AG10803 (cell line): ENCODE measurements at regions not wholly inside any gene's neighbourhood (a gene's known extent, or its start where the extent isn't known, plus 50 kb on each side); places are given as distances from the start of the nearest gene placed in this dataset.
A peak's percentile ranks its signal among the peaks of the same experiment; 100 is the strongest.
"Not testable (repeated sequence)": the region's sequence is repeated elsewhere in the genome, so short reads cannot be mapped to it uniquely, and the experiment has no call there.

Source experiments
- DNase-seq: peaks from one replicate; pipeline ENCODE4 v3.0.0; 2010; ENCODE audit warnings: low read depth
- H3K4me3 ChIP-seq: 2 replicates; pipeline ENCODE4 v1.5.1; 2011; ENCODE audit warnings: mild to moderate bottlenecking, low read length, control low read depth
- TF ChIP-seq, protein P1 (sequence below): conservative IDR thresholded peaks from 2 replicates; pipeline ENCODE4 v1.5.1; 2011; ENCODE audit warnings: mild to moderate bottlenecking, low read length, control low read depth, inconsistent platforms

DNA sequence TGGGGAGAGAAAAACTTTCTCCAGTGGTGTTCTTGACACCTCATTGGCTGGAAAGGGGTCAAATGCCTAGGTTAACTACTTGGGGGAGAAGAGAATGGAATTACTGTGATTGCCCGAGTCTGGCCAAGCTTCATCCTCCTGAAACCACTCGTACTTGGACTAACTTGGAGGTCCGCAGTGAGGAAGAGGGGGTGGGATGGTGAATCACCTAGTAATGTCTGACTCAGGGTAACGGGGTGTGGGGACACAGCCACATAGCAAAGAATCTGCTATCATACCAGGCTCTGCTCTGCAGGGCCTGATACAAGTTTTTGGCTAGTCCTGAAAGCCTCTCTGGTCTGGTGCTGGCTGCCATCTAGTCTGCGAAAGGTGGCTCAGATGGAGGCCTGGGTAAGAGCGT lies 190.9 kb downstream of the RPS24 start:
- H3K4me3 ChIP-seq: no peak overlapping the region
- DNase-seq: peak; percentile 76
- TF ChIP-seq, protein P1, sequence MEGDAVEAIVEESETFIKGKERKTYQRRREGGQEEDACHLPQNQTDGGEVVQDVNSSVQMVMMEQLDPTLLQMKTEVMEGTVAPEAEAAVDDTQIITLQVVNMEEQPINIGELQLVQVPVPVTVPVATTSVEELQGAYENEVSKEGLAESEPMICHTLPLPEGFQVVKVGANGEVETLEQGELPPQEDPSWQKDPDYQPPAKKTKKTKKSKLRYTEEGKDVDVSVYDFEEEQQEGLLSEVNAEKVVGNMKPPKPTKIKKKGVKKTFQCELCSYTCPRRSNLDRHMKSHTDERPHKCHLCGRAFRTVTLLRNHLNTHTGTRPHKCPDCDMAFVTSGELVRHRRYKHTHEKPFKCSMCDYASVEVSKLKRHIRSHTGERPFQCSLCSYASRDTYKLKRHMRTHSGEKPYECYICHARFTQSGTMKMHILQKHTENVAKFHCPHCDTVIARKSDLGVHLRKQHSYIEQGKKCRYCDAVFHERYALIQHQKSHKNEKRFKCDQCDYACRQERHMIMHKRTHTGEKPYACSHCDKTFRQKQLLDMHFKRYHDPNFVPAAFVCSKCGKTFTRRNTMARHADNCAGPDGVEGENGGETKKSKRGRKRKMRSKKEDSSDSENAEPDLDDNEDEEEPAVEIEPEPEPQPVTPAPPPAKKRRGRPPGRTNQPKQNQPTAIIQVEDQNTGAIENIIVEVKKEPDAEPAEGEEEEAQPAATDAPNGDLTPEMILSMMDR: no peak

DNA sequence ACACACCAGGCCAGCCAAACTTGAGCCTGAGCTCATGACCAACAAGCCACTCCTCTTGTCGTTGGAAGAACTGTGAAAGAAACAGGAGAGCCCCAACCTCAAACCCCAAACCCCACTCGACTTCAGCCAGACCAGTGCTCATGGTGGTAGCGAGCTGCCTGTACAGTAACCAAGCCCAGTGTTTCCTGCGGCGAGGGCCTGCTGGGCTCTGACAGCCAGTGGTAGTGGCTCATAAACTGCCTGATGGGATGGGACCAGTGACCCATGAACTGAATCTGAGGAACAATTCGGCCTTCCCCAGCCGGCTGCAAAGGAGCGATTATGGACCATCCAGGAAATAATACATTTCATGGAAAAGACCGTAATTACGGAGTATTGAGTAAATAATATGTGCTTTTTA lies 191.9 kb downstream of the RPS24 start:
- TF ChIP-seq, protein P1: no peak
- H3K4me3 ChIP-seq: no peak overlapping the region
- no peak for DNase-seq

DNA sequence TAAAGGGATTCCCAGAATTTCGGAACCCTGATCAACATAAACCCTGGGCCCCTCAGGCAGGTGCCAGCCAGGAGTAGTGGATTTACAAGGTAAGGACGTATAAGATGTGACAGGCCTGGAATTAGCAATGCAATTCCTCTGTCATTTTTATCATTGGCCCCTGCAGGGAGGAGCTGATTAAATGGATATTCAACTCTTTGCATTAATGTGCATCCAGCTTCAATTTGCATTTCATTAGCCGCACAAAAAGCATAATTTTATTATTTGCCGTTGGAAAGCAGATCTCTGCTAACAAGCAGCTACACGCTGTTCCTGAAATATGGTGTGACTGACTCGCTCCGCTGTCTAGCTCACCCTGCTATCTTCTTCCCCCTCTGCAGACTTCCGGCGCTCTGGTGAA lies 195.8 kb downstream of the RPS24 start:
- no peak for DNase-seq
- no peak overlapping the region for H3K4me3 ChIP-seq
- TF ChIP-seq, protein P1: no peak

DNA sequence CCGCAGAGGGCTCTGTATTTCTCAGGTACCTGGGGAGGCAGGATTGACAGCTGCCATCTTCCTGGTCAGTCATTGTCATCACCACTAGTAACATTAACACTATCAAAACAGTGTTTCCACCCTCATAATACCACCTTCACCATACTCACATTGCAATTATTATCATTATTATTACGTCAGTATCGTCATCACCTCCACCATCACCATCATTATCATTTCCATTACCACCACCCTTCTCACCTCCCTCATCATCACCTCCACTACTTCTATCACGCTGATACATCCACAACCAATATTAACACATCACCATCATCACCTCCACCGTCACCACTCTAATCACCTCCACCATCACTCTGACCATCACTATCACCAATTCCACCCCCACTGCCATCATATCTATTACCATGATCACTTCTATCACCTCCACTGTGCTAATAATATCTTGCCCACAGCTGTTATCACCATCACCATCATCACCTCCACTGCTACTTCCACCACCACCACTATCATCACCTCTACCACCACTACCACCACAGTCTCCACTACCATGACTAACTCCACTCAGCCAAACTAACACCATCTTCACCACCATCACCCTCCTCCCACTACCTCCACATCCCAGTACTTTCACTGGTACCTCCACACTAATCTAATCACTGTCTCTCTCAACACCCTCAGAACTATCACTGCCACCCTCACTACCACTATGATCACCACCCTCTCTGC lies 196.4 kb downstream of the RPS24 start:
- no peak overlapping the region for H3K4me3 ChIP-seq
- DNase-seq: no peak
- TF ChIP-seq, protein P1: no peak

DNA sequence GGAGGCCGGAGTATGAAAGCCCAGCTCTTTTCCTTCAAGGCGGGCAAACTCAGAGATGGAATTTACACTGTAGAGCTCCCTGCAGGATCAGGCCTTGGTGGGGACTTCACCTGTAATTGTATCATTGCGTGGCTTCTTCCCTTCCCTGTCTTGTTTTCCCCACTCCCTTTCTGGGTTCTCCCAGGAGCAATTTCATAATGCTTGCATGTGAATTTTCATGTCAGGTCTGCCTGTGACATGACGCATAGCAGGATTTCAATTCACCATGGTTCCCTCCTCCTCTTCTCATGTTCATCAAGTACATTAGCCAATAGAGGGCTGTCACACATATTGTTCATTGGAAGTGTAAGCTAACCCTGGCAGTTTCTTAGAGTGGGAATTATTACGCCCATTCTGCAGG lies 197.7 kb downstream of the RPS24 start:
- TF ChIP-seq, protein P1: no peak
- H3K4me3 ChIP-seq: no peak overlapping the region

DNA sequence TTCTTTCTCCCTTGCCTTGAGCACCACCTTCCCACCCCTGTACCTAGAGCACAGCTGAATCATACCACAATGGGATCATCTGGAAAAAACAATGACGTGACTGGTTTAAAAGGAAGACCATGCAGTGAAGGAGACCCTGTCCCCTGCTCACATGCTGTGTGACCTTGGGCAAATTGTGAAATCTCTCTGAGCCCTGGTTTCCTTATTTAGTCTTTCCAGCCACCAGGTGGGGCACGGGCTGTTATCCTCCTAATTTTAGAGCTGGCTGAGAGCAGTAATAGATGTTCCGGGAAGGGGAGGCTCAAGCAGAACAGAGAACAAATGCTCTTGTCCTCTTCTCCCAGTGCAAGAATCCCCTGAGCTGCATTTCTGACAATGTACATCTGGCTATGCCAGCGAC lies 198.3 kb downstream of the RPS24 start:
- H3K4me3 ChIP-seq: no peak overlapping the region
- TF ChIP-seq, protein P1: peak; percentile 54
- peak; percentile 48 for DNase-seq

More for the DNA sequence above, 197.7 kb downstream of the RPS24 start:
- no peak for DNase-seq

DNA sequence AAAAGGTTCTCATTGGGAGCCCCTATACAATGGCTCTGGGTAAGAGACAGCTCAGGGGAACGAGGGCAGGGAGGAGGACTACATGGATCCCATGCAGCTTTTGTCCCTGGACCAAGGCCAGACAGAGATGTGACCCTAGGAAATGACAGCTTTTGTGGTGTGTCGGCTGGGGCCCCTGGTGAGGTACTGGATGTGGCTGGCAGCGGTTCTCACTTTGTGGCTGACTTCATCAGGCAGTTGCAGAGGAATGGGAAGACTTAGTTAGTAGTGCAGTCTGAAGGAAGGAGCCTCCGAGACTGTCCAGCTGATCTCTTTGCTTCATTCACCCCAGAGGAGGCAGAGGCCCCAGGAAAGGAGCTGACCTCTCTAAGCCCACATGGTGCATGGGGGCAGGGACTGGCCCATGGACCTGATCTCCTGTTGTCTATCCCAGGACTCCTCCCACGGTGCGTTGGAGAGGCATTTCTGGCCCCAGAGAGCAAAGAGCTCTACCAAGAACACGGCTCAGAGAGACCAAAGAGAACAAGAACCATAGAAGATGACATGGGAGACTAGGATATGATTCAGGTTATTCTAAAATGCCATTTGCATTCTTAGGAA lies 202.9 kb downstream of the RPS24 start:
- H3K4me3 ChIP-seq: no peak overlapping the region
- DNase-seq: no peak
- TF ChIP-seq, protein P1: no peak

DNA sequence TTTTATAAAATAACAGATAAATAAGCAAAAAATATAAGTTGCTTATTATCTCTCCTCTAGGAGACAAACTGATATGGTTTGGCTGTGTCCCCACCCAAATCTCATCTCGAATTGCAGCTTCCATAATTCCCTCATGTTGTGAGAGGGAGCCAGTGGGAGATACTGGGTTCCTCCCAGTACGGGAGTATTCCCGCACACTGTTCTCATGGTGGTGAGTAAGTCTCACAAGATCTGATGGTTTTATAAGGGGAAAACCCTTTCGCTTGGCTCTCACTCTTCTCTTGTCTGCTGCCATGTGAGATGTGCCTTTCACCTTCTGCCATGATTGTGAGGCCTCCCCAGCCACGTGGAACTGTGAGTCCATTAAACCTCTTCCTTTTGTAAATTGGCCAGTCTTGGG lies 204.3 kb downstream of the RPS24 start:
- not testable (repeated sequence) for H3K4me3 ChIP-seq, DNase-seq
